Renal pelvis (tissue), 1 donor: ENCODE measurements at regions not wholly inside any gene's neighbourhood (a gene's known extent, or its start where the extent isn't known, plus 50 kb on each side); places are given as distances from the start of the nearest gene placed in this dataset.

Source experiments
- DNase-seq: peaks from one replicate; pipeline ENCODE4 v3.0.0-alpha.2; 2013

GRCh38 chr15:39279311-39279710 is 301.6 kb upstream of the THBS1 start:
- no peak for DNase-seq

GRCh38 chr15:39281094-39281493 is 299.8 kb upstream of the THBS1 start:
- no peak for DNase-seq

- DNase-seq, result no peak
Observed at GRCh38 chr15:39282663-39283208, 298.1 kb upstream of the THBS1 start.

- no peak for DNase-seq
Observed at GRCh38 chr15:39283531-39283930, 297.3 kb upstream of the THBS1 start.

- DNase-seq, result no peak
Observed at GRCh38 chr15:39285071-39285470, 295.8 kb upstream of the THBS1 start.

- DNase-seq, result no peak
Observed at GRCh38 chr15:39285663-39286062, 295.2 kb upstream of the THBS1 start.

- no peak for DNase-seq
Observed at GRCh38 chr15:39286706-39287105, 294.2 kb upstream of the THBS1 start.

GRCh38 chr15:39287322-39288195 is 293.3 kb upstream of the THBS1 start:
- no peak for DNase-seq

GRCh38 chr15:39290711-39291435 is 290.0 kb upstream of the THBS1 start:
- DNase-seq, result no peak

GRCh38 chr15:39291690-39292089 is 289.2 kb upstream of the THBS1 start:
- DNase-seq, result no peak

GRCh38 chr15:39296955-39297354 is 283.9 kb upstream of the THBS1 start:
- DNase-seq, result no peak

- no peak for DNase-seq
Observed at GRCh38 chr15:39298271-39298962, 282.5 kb upstream of the THBS1 start.

GRCh38 chr15:39299486-39300267 is 281.2 kb upstream of the THBS1 start:
- DNase-seq, result no peak

- DNase-seq, result no peak
Observed at GRCh38 chr15:39300451-39301153, 280.3 kb upstream of the THBS1 start.

GRCh38 chr15:39301589-39301999 is 279.3 kb upstream of the THBS1 start:
- DNase-seq, result no peak

GRCh38 chr15:39302936-39303335 is 277.9 kb upstream of the THBS1 start:
- DNase-seq, result no peak

GRCh38 chr15:39304201-39304841 is 276.6 kb upstream of the THBS1 start:
- DNase-seq, result no peak

- DNase-seq, result no peak
Observed at GRCh38 chr15:39304931-39305728, 275.7 kb upstream of the THBS1 start.

GRCh38 chr15:39310633-39311032 is 270.2 kb upstream of the THBS1 start:
- no peak for DNase-seq
